ENCODE measurements at regions not wholly inside any gene's neighbourhood (a gene's known extent, or its start where the extent isn't known, plus 50 kb on each side); places are given as distances from the start of the nearest gene placed in this dataset.

DNA sequence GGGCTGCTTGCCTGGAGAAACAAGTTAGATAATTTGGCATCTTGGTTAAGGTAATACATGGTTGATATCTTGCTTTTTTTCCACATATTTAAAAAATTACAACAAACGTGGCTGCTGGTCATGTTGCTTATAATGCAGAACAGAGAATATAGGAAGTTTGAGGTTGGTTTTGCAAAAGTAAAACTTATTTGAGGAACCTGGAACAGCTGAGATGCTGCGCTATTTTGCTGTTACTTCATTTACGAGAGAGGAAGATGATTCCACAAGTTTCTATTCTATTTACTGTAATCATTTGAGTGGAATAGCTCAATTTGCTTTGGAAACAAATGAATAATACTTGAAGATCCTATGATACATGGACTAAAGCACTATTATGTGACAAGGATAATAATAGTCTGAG, 118.9 kb downstream of the TMA16 start:
- no CpG with 5 or more reads among the region's 3 CpGs for WGBS (ENCODE audit: extremely low coverage, insufficient read length, low lambda C conversion rate)
- no peak overlapping the region for H3K27ac Mint-ChIP-seq

More for the DNA sequence above, 118.9 kb downstream of the TMA16 start:
- Histone ChIP-seq H2BK120ac (ENCODE audit: low read depth, low read length, poor library complexity, severe bottlenecking) (no peak overlapping the region), H3K23ac (ENCODE audit: insufficient read length, low read depth, low read length) (no peak overlapping the region), H3K4ac (ENCODE audit: low read depth, low read length) (no peak overlapping the region), H3K79me2 (ENCODE audit: insufficient read depth, low read length) (no peaks in the 10 kb centered on the region), H4K91ac (ENCODE audit: insufficient read length, low read depth, low read length) (no peak overlapping the region), H3T11ph (ENCODE audit: low read length) (no peak overlapping the region), H3K9ac (ENCODE audit: extremely low read depth, insufficient read length, low read length) (no peak overlapping the region), H2AK5ac (ENCODE audit: insufficient read length, low read length) (no peak overlapping the region), H3K23me2 (ENCODE audit: insufficient read length, low read depth, low read length, poor library complexity, severe bottlenecking) (no peaks in the 10 kb centered on the region), H2BK5ac (ENCODE audit: insufficient read length, low read length) (no peak overlapping the region), H3K27me3 (ENCODE audit: insufficient read depth, low read length) (no peaks in the 10 kb centered on the region), H2BK12ac (ENCODE audit: insufficient read length, low read depth, low read length) (no peak overlapping the region), H2BK15ac (ENCODE audit: low read depth, low read length) (no peak overlapping the region), H4K20me1 (ENCODE audit: control insufficient read depth, insufficient read depth, insufficient read length) (no peaks in the 10 kb centered on the region), H3K56ac (ENCODE audit: insufficient read length, low read depth, low read length) (no peak overlapping the region), H4K5ac (ENCODE audit: insufficient read length, low read depth, low read length) (no peak overlapping the region), H3K14ac (ENCODE audit: insufficient read depth, low read length) (no peak overlapping the region), H2BK20ac (ENCODE audit: low read depth, low read length, poor library complexity, severe bottlenecking) (no peak overlapping the region), H3K18ac (ENCODE audit: insufficient read length, low read depth, low read length) (no peak overlapping the region), H4K8ac (replicated peaks; ENCODE audit: insufficient read length, low read depth, low read length) (no peak overlapping the region), H3K79me1 (ENCODE audit: insufficient read depth, low read depth, low read length, poor library complexity, severe bottlenecking) (no peaks in the 10 kb centered on the region), H3K9me3 (ENCODE audit: control insufficient read depth, low read depth, low read length) (no peaks in the 10 kb centered on the region), H3K27ac (ENCODE audit: insufficient read length, low read depth, low read length) (no peak overlapping the region), H3K4me2 (ENCODE audit: insufficient read depth, insufficient read length, low read length) (no peak overlapping the region), H2AFZ (ENCODE audit: low read length) (no peak overlapping the region), H3K4me1 (ENCODE audit: insufficient read depth, low read length) (0 out of 2 replicates have a peak, but pooled peaks cover 2% of the 10 kb centered on the region)
- no peaks in the 10 kb centered on the region for H3K27me3 Mint-ChIP-seq (ENCODE audit: low read depth)
- H3K36me3 Mint-ChIP-seq (ENCODE audit: insufficient read depth in 1 of 3, low read depth in 3 of 3) = peaks cover 0 to 4% (median 3%) of the 10 kb centered on the region in 3 experiments; a peak in 1 of 7 replicates
- TF ChIP-seq, protein P1, sequence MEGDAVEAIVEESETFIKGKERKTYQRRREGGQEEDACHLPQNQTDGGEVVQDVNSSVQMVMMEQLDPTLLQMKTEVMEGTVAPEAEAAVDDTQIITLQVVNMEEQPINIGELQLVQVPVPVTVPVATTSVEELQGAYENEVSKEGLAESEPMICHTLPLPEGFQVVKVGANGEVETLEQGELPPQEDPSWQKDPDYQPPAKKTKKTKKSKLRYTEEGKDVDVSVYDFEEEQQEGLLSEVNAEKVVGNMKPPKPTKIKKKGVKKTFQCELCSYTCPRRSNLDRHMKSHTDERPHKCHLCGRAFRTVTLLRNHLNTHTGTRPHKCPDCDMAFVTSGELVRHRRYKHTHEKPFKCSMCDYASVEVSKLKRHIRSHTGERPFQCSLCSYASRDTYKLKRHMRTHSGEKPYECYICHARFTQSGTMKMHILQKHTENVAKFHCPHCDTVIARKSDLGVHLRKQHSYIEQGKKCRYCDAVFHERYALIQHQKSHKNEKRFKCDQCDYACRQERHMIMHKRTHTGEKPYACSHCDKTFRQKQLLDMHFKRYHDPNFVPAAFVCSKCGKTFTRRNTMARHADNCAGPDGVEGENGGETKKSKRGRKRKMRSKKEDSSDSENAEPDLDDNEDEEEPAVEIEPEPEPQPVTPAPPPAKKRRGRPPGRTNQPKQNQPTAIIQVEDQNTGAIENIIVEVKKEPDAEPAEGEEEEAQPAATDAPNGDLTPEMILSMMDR (conservative IDR thresholded peaks at IDR 0.05) = no peak
- no peak overlapping the region for H3K4me3 Mint-ChIP-seq
- peaks cover 6 to 9% of the 10 kb centered on the region in 2 experiments; a peak in 3 of 4 replicates for H3K4me1 Mint-ChIP-seq
- H3K9me3 Mint-ChIP-seq = peaks cover 0 to 4% of the 10 kb centered on the region in 2 experiments; a peak in 1 of 5 replicates
- no peak for DNase-seq
